Spleen (tissue), 11 donors: ENCODE measurements at regions not wholly inside any gene's neighbourhood (a gene's known extent, or its start where the extent isn't known, plus 50 kb on each side); places are given as distances from the start of the nearest gene placed in this dataset.

Experiments
- DNase-seq: peaks from one replicate; pipeline ENCODE4 v3.0.0-alpha.2; 2020
- H3K27ac ChIP-seq, 8 donors: fragments of 200-600 bp; sonication (generic) in 7 of 8; 1 replicate in 4 of 8; 2 replicates in 4 of 8; pipeline versions ENCODE4 v1.5.0 to v1.8.0; 2016 to 2021; ENCODE audit warnings: inconsistent platforms in 4 of 8, mild to moderate bottlenecking in 4 of 8, moderate library complexity in 1 of 8
- H3K27me3 ChIP-seq, 7 donors: fragments of 200-600 bp; sonication (generic) in 6 of 7; replicated peaks in 1 of 7; 1 replicate in 4 of 7; 2 replicates in 3 of 7; pipeline versions ENCODE4 v1.5.0 to v1.8.0; 2016 to 2021; ENCODE audit warnings: inconsistent platforms in 3 of 7, mild to moderate bottlenecking in 1 of 7
- H3K36me3 ChIP-seq, 6 donors: fragments of 200-600 bp; sonication (generic) in 5 of 6; 1 replicate in 4 of 6; 2 replicates in 2 of 6; pipeline versions ENCODE4 v1.5.0 to v1.8.0; 2016 to 2021; ENCODE audit warnings: inconsistent platforms in 2 of 6
- H3K4me1 ChIP-seq, 6 donors: fragments of 200-600 bp; sonication (generic) in 5 of 6; 1 replicate in 3 of 6; 2 replicates in 3 of 6; pipeline versions ENCODE4 v1.5.0 to v1.8.0; 2016 to 2021; ENCODE audit warnings: inconsistent platforms in 3 of 6
- H3K4me3 ChIP-seq, 8 donors: fragments of 200-600 bp; sonication (generic) in 7 of 8; 1 replicate in 4 of 8; 2 replicates in 4 of 8; pipeline versions ENCODE4 v1.5.0 to v1.8.0; 2016 to 2021; ENCODE audit warnings: inconsistent platforms in 4 of 8, mild to moderate bottlenecking in 4 of 8, moderate library complexity in 2 of 8
- H3K9me3 ChIP-seq, 8 donors: fragments of 200-600 bp; sonication (generic) in 7 of 8; 1 replicate in 4 of 8; 2 replicates in 4 of 8; pipeline versions ENCODE4 v1.5.0 to v1.8.0; 2016 to 2021; ENCODE audit warnings: inconsistent platforms in 4 of 8
- POLR2A ChIP-seq, 3 donors: fragments of 450-650 bp; IDR thresholded peaks; one replicate each; pipeline ENCODE4 v1.5.1; 2017; ENCODE audit warnings: antibody characterized with exemption in 3 of 3, mild to moderate bottlenecking in 1 of 3
- POLR2AphosphoS5 ChIP-seq, 3 donors: sonication (generic); formaldehyde crosslinking; IDR thresholded peaks; one replicate each; pipeline ENCODE4 v1.5.1; 2017; ENCODE audit warnings: antibody characterized with exemption in 3 of 3
- WGBS, 5 donors: extraction: QIAGEN DNeasy Blood & Tissue Kit in 3 of 5; methylation state at CpG; one replicate each; pipeline versions ENCODE4 v1.1.5 to v1.1.7; 2013 to 2018; 5-methylcytosine and 5-hydroxymethylcytosine counted together
- intact Hi-C: fragments of 100-400 bp; cut with DNase I; formaldehyde crosslinking; loops from one replicate; pipeline ENCODE4 v1.15.0; 2023; ENCODE audit warnings: low total_unique reads
- TF ChIP-seq, protein P1 (sequence below), 11 experiments: fragments of 200-600 bp in 7 of 11; fragments of 450-650 bp in 4 of 11; sonication (generic) in 4 of 11; IDR thresholded peaks in 8 of 11; conservative IDR thresholded peaks in 3 of 11; 1 replicate in 7 of 11; 2 replicates in 4 of 11; pipeline versions ENCODE4 v1.4.0 to v1.8.0; 2016 to 2021; ENCODE audit warnings: antibody characterized with exemption in 11 of 11, inconsistent platforms in 4 of 11, mild to moderate bottlenecking in 1 of 11
- donor health status: healthy with polysubstance abuse.
- donor health status: DM: no; HTN: no; CAD: no; lungs with moderate emphysema.
- donor health status: DM: no; HTN: no; CAD: no.
- donor health status: Bipolar disorder and iron deficiency.
- donor health status: healthy.
- donor health status: DM: no; HTN: no; CAD: no.
- donor health status: DM: yes; HTN: yes; CAD: no.

- H3K4me3 ChIP-seq: no peak overlapping the region
- H3K27me3 ChIP-seq: peaks cover 0 to 16% (median 6%) of the 10 kb centered on the region in 7 donors
- no peak overlapping the region for H3K27ac ChIP-seq
- WGBS, 5 donors: 85 to 90% (median 88%) methylated on average over 8 to 9 of the region's 9 CpGs
- TF ChIP-seq, protein P1, sequence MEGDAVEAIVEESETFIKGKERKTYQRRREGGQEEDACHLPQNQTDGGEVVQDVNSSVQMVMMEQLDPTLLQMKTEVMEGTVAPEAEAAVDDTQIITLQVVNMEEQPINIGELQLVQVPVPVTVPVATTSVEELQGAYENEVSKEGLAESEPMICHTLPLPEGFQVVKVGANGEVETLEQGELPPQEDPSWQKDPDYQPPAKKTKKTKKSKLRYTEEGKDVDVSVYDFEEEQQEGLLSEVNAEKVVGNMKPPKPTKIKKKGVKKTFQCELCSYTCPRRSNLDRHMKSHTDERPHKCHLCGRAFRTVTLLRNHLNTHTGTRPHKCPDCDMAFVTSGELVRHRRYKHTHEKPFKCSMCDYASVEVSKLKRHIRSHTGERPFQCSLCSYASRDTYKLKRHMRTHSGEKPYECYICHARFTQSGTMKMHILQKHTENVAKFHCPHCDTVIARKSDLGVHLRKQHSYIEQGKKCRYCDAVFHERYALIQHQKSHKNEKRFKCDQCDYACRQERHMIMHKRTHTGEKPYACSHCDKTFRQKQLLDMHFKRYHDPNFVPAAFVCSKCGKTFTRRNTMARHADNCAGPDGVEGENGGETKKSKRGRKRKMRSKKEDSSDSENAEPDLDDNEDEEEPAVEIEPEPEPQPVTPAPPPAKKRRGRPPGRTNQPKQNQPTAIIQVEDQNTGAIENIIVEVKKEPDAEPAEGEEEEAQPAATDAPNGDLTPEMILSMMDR (IDR thresholded peaks at IDR 0.05 in 8 of 11, conservative IDR thresholded peaks at IDR 0.05 in 3 of 11): no peak
- TF ChIP-seq POLR2A (IDR thresholded peaks at IDR 0.05): no peak
- intact Hi-C loops: no loop called here
- peaks cover 0 to 22% (median 13%) of the 10 kb centered on the region in 6 donors for H3K4me1 ChIP-seq
- H3K9me3 ChIP-seq: no peaks in the 10 kb centered on the region
- DNase-seq: no peak
- H3K36me3 ChIP-seq: no peaks in the 10 kb centered on the region
Measured at GRCh38 chr22:23516304-23516703, 63.8 kb downstream of the IGLL1 start.

DNA sequence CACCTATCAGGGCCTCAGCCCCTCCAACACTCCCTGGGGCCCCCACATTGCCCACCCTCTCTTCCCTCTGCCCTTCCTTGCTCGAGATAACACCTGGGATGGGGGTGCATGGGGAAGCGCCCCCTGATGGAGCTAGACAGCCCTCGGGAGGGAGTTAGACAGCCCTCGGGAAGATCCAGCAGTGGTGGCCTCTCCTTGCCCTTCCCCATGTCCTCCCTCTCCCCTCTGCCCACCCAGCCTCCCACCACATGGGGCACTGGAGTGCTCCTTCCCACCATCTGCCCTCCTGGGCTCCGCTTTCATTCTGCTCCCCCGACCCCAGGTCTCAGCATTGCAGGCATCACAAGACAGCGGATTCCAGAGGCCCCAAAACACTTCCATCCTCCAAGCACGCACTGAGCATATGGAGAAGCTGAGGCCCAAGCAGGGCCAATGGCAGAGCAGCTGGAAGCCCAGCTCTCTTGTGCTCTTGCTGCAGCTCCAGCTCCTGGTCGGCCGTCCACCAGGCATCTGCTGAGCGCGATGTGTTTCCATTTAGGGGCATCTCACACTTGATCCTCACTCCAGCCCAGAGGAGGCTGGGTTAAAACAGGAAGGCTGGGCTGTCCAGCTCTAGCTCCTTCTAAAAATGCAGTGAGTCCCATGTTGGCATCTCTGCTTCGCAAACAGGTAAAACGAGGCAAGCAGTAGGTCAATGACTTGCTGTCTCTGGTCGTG lies 65.6 kb downstream of the IGLL1 start:
- WGBS, 5 donors: 86 to 91% (median 86%) methylated on average over 13 to 15 of the region's 15 CpGs

DNA sequence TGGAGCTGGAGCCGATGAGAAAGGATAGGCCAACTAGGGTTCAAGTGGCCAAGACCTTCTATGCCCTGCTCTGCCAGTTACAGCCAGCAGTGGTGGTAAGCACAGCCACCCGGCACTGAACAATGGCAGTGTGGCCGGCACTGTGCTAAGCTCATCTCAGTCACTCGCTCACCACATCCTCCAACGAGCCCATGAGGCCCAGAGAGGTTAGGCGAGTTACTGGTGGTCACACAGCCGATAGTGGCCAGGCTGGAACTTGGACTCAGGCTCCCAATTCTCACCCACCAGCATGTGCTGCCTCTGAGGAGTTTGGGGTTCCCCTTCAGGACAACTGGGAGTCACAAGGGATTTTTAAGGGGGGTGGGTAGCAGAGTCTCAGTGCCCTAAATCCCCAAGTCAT lies 66.4 kb downstream of the IGLL1 start:
- Histone ChIP-seq H3K4me3 (no peak overlapping the region), H3K9me3 (no peaks in the 10 kb centered on the region), H3K36me3 (no peaks in the 10 kb centered on the region), H3K4me1 (peaks cover 0 to 4% (median 0%) of the 10 kb centered on the region in 6 donors), H3K27me3 (peaks cover 0 to 5% (median 0%) of the 10 kb centered on the region in 7 donors), H3K27ac (no peak overlapping the region)
- intact Hi-C loops: no loop called here
- no peak for DNase-seq
- WGBS, 5 donors: 76 to 91% (median 86%) methylated on average over 7 of the region's 7 CpGs
- TF ChIP-seq POLR2AphosphoS5 (IDR thresholded peaks at IDR 0.05) (no peak), POLR2A (IDR thresholded peaks at IDR 0.05) (no peak)
- TF ChIP-seq, protein P1 (IDR thresholded peaks at IDR 0.05 in 8 of 11, conservative IDR thresholded peaks at IDR 0.05 in 3 of 11): no peak

More for the DNA sequence above, 65.6 kb downstream of the IGLL1 start:
- H3K27me3 ChIP-seq: peaks cover 0 to 8% (median 0%) of the 10 kb centered on the region in 7 donors
- H3K9me3 ChIP-seq: no peaks in the 10 kb centered on the region
- peaks cover 0 to 7% (median 1%) of the 10 kb centered on the region in 6 donors for H3K4me1 ChIP-seq
- intact Hi-C loops: no loop called here
- no peak overlapping the region for H3K4me3 ChIP-seq
- no peaks in the 10 kb centered on the region for H3K36me3 ChIP-seq
- no peak overlapping the region for H3K27ac ChIP-seq
- no peak for DNase-seq
- TF ChIP-seq, protein P1 (IDR thresholded peaks at IDR 0.05 in 8 of 11, conservative IDR thresholded peaks at IDR 0.05 in 3 of 11): no peak
- no peak for TF ChIP-seq POLR2A (IDR thresholded peaks at IDR 0.05)
- no peak for TF ChIP-seq POLR2AphosphoS5 (IDR thresholded peaks at IDR 0.05)

GRCh38 chr22:23513133-23513532 lies 67.0 kb downstream of the IGLL1 start:
- Histone ChIP-seq H3K27ac (no peak overlapping the region), H3K4me3 (no peak overlapping the region), H3K4me1 (no peaks in the 10 kb centered on the region), H3K9me3 (no peaks in the 10 kb centered on the region), H3K27me3 (peaks cover 0 to 5% (median 0%) of the 10 kb centered on the region in 7 donors), H3K36me3 (no peaks in the 10 kb centered on the region)
- 88 to 92% (median 92%) methylated on average over 15 of the region's 15 CpGs for WGBS, 5 donors
- TF ChIP-seq, protein P1 (IDR thresholded peaks at IDR 0.05 in 8 of 11, conservative IDR thresholded peaks at IDR 0.05 in 3 of 11): no peak
- TF ChIP-seq POLR2AphosphoS5 (IDR thresholded peaks at IDR 0.05): no peak
- TF ChIP-seq POLR2A (IDR thresholded peaks at IDR 0.05): no peak
- no peak for DNase-seq
- intact Hi-C loops: no loop called here
